Subcutaneous abdominal adipose tissue (tissue), 5 donors: ENCODE measurements at regions not wholly inside any gene's neighbourhood (a gene's known extent, or its start where the extent isn't known, plus 50 kb on each side); places are given as distances from the start of the nearest gene placed in this dataset.

ENCODE experiments used
- H3K27ac ChIP-seq: one replicate; pipeline ENCODE4 v1.7.0; 2013; ENCODE audit warnings: low read depth, mild to moderate bottlenecking, inconsistent platforms, low read length, moderate library complexity
- H3K27me3 ChIP-seq, 5 donors: one replicate each; pipeline ENCODE4 v1.7.0; 2013; ENCODE audit warnings: low read length in 5 of 5, inconsistent platforms in 1 of 5; ENCODE audit not compliant: control insufficient read depth in 5 of 5, insufficient read depth in 4 of 5
- H3K36me3 ChIP-seq, 5 donors: one replicate each; pipeline ENCODE4 v1.7.0; 2013; ENCODE audit warnings: low read length in 5 of 5; ENCODE audit not compliant: control insufficient read depth in 5 of 5, insufficient read depth in 5 of 5
- H3K4me1 ChIP-seq, 5 donors: one replicate each; pipeline ENCODE4 v1.7.0; 2013; ENCODE audit warnings: low read length in 5 of 5, mild to moderate bottlenecking in 3 of 5, moderate library complexity in 1 of 5; ENCODE audit not compliant: control insufficient read depth in 5 of 5, insufficient read depth in 5 of 5
- H3K4me3 ChIP-seq, 5 donors: one replicate each; pipeline ENCODE4 v1.7.0; 2013; ENCODE audit warnings: low read length in 5 of 5, low read depth in 1 of 5
- H3K9ac ChIP-seq, 5 donors: one replicate each; pipeline ENCODE4 v1.7.0; 2013; ENCODE audit warnings: low read length in 5 of 5, mild to moderate bottlenecking in 4 of 5, moderate library complexity in 3 of 5
- H3K9me3 ChIP-seq, 5 donors: one replicate each; pipeline ENCODE4 v1.7.0; 2013; ENCODE audit warnings: low read length in 5 of 5; ENCODE audit not compliant: control insufficient read depth in 5 of 5
- donor health status: healthy.
- donor health status: healthy.
- donor health status: healthy.
- donor health status: healthy.
- donor health status: healthy.

- no peak overlapping the region for H3K4me3 ChIP-seq
- peaks cover 0 to 19% (median 0%) of the 10 kb centered on the region in 5 donors for H3K4me1 ChIP-seq
- no peaks in the 10 kb centered on the region for H3K27me3 ChIP-seq
- peaks cover 0 to 5% (median 0%) of the 10 kb centered on the region in 5 donors for H3K9me3 ChIP-seq
- no peak overlapping the region for H3K27ac ChIP-seq
- no peaks in the 10 kb centered on the region for H3K36me3 ChIP-seq
- H3K9ac ChIP-seq = no peak overlapping the region
Measured at GRCh38 chr1:187641907-187642306, 813.2 kb downstream of the PLA2G4A start.

DNA sequence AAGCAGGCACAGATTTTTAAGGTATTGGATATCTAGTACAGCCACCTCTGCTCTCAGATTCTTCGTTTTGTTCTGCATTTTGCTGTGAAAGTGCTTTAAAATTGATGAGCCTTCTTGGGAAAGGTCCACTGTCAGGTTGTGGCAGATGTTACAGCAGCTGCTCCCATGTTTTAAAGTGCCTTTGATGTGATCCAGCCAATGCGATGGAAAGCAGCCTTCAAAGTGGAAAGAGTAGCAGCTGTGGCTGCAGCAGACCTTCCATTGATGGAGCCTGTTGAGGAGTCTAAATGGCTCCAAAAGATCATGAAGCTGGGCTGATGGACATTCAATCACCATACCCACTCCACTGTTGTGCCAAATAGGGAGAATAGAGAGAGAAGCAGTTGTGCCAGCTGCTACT, 816.9 kb downstream of the PLA2G4A start:
- Histone ChIP-seq H3K9ac (no peak overlapping the region), H3K27ac (no peak overlapping the region), H3K9me3 (no peaks in the 10 kb centered on the region), H3K36me3 (no peaks in the 10 kb centered on the region), H3K27me3 (no peaks in the 10 kb centered on the region), H3K4me3 (no peak overlapping the region), H3K4me1 (peaks cover 0 to 19% (median 0%) of the 10 kb centered on the region in 5 donors)

DNA sequence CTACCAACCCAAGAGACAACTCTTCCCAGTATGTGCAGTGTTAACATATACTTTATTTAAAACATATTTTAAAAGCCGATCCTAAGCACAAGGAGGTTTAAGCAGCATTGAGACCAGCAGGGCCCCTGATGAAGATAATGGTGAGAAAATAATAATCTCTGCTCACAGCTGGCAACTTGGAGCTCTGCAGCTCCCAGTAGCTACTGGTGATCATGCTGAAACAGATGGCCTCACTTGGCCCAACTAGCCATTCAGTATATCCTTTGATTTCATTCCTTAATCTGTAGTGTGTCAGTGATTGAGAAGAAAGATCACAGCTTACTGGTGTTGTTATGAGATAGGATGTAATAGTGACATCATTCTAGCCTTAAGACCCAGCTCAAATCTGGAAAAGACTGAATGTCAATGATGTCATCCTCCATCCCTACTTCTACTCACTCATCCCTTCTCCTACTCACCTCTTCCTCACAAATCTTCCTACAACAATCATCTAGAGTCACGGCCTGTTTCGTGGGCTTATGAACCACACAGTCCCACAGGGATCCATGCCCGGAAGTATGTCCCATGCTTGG, 817.9 kb downstream of the PLA2G4A start:
- Histone ChIP-seq H3K4me3 (no peak overlapping the region), H3K9ac (no peak overlapping the region), H3K9me3 (no peaks in the 10 kb centered on the region), H3K27me3 (no peaks in the 10 kb centered on the region), H3K36me3 (no peaks in the 10 kb centered on the region), H3K27ac (no peak overlapping the region), H3K4me1 (peaks cover 0 to 19% (median 0%) of the 10 kb centered on the region in 5 donors)

- Histone ChIP-seq H3K9ac (no peak overlapping the region), H3K27ac (no peak overlapping the region), H3K4me3 (no peak overlapping the region), H3K27me3 (no peaks in the 10 kb centered on the region), H3K36me3 (no peaks in the 10 kb centered on the region), H3K4me1 (peaks cover 0 to 7% (median 0%) of the 10 kb centered on the region in 5 donors), H3K9me3 (no peaks in the 10 kb centered on the region)
Measured at GRCh38 chr1:187648091-187648490, 819.3 kb downstream of the PLA2G4A start.

DNA sequence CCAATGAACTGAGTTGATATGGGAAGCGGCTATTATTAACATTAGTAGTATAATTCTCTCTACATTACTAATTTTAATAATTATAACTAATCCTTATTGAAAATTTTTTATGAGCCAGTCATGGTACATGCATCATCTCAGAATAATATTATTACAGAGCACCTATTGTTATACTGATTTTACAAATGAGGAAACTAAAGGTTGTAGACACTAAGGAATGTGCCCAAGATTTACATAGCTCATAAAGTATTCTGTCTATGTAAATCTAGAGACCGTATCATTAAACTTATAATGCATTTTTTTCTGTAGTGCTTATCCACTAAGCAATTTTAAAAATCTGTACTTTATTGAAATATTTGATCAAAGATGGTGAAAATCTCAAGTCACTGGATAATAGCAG, 825.9 kb downstream of the PLA2G4A start:
- Histone ChIP-seq H3K27me3 (no peaks in the 10 kb centered on the region), H3K4me3 (no peak overlapping the region), H3K27ac (no peak overlapping the region)

DNA sequence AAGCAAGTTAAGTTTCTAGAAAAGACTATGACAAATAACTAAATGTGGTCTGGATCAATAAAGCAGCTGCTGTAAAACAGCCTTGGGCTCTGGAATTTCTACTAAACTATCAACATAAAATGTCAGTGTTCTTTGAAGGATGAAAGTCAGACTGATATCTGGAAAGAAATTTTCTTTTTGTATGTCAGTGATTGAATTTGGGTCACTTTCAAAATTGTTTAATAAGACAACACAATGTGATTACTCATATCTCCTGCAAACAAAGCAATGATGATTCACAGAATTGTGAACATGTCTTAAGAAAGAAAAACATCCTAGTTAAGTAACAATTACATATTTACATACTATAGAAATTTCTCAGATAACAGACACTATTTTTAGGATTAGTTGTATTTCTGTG, 826.4 kb downstream of the PLA2G4A start:
- no peak overlapping the region for H3K4me3 ChIP-seq
- H3K27me3 ChIP-seq = no peaks in the 10 kb centered on the region
- no peaks in the 10 kb centered on the region for H3K9me3 ChIP-seq
- H3K4me1 ChIP-seq = no peaks in the 10 kb centered on the region
- no peak overlapping the region for H3K27ac ChIP-seq
- no peak overlapping the region for H3K9ac ChIP-seq
- no peaks in the 10 kb centered on the region for H3K36me3 ChIP-seq

More for the DNA sequence above, 825.9 kb downstream of the PLA2G4A start:
- Histone ChIP-seq H3K9ac (no peak overlapping the region), H3K9me3 (no peaks in the 10 kb centered on the region), H3K4me1 (no peaks in the 10 kb centered on the region), H3K36me3 (no peaks in the 10 kb centered on the region)

DNA sequence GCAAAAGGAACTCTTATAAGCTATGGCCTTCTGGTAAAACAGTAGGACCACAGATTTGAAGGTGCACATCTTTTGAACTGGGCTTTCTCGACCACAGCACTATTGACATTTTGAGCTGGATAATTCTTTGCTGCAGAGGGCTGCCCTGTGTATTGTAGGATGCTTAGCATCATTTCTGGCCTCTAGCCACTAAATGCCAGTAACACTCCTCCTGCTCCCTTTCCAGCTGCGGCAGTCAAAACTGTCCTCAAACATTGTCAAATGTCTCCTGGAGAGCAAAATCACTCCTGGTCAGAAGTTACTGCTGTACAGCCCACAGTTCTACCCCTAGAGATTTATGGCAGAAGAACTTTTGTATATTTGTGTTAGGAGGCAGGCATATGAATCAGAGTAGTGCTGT, 836.7 kb downstream of the PLA2G4A start:
- no peaks in the 10 kb centered on the region for H3K27me3 ChIP-seq
- H3K9ac ChIP-seq = no peak overlapping the region
- peaks cover 0 to 3% (median 0%) of the 10 kb centered on the region in 5 donors for H3K9me3 ChIP-seq
- H3K36me3 ChIP-seq = no peaks in the 10 kb centered on the region
- H3K27ac ChIP-seq = no peak overlapping the region
- no peak overlapping the region for H3K4me3 ChIP-seq
- H3K4me1 ChIP-seq = no peaks in the 10 kb centered on the region

DNA sequence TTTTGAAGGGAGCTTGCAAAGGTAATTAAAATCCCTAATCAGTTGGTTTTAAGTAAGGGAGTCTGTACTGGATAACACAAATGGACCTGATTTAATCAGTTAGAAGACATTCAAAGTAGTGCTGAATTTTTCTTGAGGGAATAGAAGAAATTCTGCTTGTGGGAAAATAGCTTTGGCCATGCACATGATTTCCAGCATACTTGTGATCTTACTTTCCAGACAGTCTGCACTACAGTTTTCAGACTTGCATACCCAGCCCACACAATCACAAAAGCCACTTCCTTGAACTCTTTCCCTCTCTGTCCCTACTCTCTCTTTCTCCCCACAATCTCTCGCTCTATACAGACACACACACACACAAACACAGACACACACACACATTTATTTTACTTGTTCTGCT, 852.1 kb downstream of the PLA2G4A start:
- Histone ChIP-seq H3K9ac (no peak overlapping the region), H3K4me1 (no peaks in the 10 kb centered on the region), H3K4me3 (no peak overlapping the region), H3K27me3 (no peaks in the 10 kb centered on the region), H3K27ac (no peak overlapping the region), H3K9me3 (no peaks in the 10 kb centered on the region), H3K36me3 (no peaks in the 10 kb centered on the region)

GRCh38 chr1:187682112-187682511, 853.4 kb downstream of the PLA2G4A start:
- Histone ChIP-seq H3K27ac (no peak overlapping the region), H3K9me3 (no peaks in the 10 kb centered on the region), H3K4me3 (no peak overlapping the region), H3K4me1 (no peaks in the 10 kb centered on the region), H3K9ac (no peak overlapping the region), H3K27me3 (no peaks in the 10 kb centered on the region), H3K36me3 (no peaks in the 10 kb centered on the region)

- H3K9me3 ChIP-seq = no peaks in the 10 kb centered on the region
- no peaks in the 10 kb centered on the region for H3K36me3 ChIP-seq
Measured at GRCh38 chr1:187685333-187685732, 856.6 kb downstream of the PLA2G4A start.

GRCh38 chr1:187689129-187689528, 860.4 kb downstream of the PLA2G4A start:
- no peak overlapping the region for H3K27ac ChIP-seq
- no peaks in the 10 kb centered on the region for H3K9me3 ChIP-seq
- no peaks in the 10 kb centered on the region for H3K27me3 ChIP-seq
- H3K36me3 ChIP-seq = no peaks in the 10 kb centered on the region
- no peak overlapping the region for H3K9ac ChIP-seq
- no peak overlapping the region for H3K4me3 ChIP-seq
- no peaks in the 10 kb centered on the region for H3K4me1 ChIP-seq

More at GRCh38 chr1:187685333-187685732, 856.6 kb downstream of the PLA2G4A start:
- no peaks in the 10 kb centered on the region for H3K4me1 ChIP-seq
- H3K27me3 ChIP-seq = no peaks in the 10 kb centered on the region
- no peak overlapping the region for H3K4me3 ChIP-seq
- no peak overlapping the region for H3K9ac ChIP-seq
- no peak overlapping the region for H3K27ac ChIP-seq
